HFFc6 (cell line): ENCODE measurements at regions not wholly inside any gene's neighbourhood (a gene's known extent, or its start where the extent isn't known, plus 50 kb on each side); places are given as distances from the start of the nearest gene placed in this dataset.

Experiments used
- DNase-seq: peaks from one replicate; pipeline ENCODE4 v3.0.0-alpha.2; 2018
- H3K27ac Mint-ChIP-seq: 2 replicates; pipeline ENCODE4 v1.8.0; 2020; ENCODE audit warnings: mild to moderate bottlenecking, mixed read lengths
- H3K27me3 Mint-ChIP-seq: 2 replicates; pipeline ENCODE4 v1.8.0; 2021; ENCODE audit warnings: mild to moderate bottlenecking, moderate library complexity, mixed read lengths; ENCODE audit not compliant: insufficient read depth
- H3K36me3 Mint-ChIP-seq: 2 replicates; pipeline ENCODE4 v1.8.0; 2021; ENCODE audit warnings: low read depth, mixed read lengths
- H3K4me1 Mint-ChIP-seq: 2 replicates; pipeline ENCODE4 v1.8.0; 2020; ENCODE audit warnings: low read depth, mixed read lengths
- H3K4me3 Mint-ChIP-seq: 2 replicates; pipeline ENCODE4 v1.8.0; 2020; ENCODE audit warnings: mild to moderate bottlenecking, moderate library complexity, mixed read lengths
- H3K9me3 Mint-ChIP-seq: 2 replicates; pipeline ENCODE4 v1.8.0; 2020; ENCODE audit warnings: mild to moderate bottlenecking, mixed read lengths
- TF ChIP-seq, protein P1 (sequence below): fragments of 200-600 bp; sonication (generic); IDR thresholded peaks from 2 replicates; pipeline ENCODE4 v1.5.0; 2021; ENCODE audit warnings: antibody characterized with exemption, mild to moderate bottlenecking

DNA sequence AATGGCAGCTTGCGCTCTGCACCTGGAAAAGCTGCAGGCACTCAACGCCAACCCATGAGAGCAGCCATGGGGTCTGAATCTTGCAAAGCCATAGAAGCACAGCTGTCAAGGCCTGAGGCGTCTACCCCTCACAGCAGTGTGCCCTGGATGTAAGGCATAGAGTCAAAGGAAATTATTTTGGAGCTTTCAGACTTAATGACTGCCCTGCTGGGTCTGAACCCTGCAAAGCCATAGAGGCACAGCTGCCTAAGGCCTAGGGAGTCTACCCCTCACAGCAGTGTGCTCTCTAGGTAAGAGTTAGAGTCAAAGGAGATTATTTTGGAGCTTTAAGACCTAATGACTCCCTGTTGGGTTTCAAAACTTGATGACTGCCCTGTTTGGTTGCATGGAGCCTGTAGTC is 706.9 kb upstream of the VSTM2A start:
- no peak overlapping the region for H3K4me3 Mint-ChIP-seq
- peaks cover 21% of the 10 kb centered on the region for H3K9me3 Mint-ChIP-seq
- H3K4me1 Mint-ChIP-seq: no peaks in the 10 kb centered on the region
- DNase-seq: no peak
- H3K36me3 Mint-ChIP-seq: no peaks in the 10 kb centered on the region
- no peak overlapping the region for H3K27ac Mint-ChIP-seq
- no peaks in the 10 kb centered on the region for H3K27me3 Mint-ChIP-seq
- TF ChIP-seq, protein P1, sequence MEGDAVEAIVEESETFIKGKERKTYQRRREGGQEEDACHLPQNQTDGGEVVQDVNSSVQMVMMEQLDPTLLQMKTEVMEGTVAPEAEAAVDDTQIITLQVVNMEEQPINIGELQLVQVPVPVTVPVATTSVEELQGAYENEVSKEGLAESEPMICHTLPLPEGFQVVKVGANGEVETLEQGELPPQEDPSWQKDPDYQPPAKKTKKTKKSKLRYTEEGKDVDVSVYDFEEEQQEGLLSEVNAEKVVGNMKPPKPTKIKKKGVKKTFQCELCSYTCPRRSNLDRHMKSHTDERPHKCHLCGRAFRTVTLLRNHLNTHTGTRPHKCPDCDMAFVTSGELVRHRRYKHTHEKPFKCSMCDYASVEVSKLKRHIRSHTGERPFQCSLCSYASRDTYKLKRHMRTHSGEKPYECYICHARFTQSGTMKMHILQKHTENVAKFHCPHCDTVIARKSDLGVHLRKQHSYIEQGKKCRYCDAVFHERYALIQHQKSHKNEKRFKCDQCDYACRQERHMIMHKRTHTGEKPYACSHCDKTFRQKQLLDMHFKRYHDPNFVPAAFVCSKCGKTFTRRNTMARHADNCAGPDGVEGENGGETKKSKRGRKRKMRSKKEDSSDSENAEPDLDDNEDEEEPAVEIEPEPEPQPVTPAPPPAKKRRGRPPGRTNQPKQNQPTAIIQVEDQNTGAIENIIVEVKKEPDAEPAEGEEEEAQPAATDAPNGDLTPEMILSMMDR: no peak

DNA sequence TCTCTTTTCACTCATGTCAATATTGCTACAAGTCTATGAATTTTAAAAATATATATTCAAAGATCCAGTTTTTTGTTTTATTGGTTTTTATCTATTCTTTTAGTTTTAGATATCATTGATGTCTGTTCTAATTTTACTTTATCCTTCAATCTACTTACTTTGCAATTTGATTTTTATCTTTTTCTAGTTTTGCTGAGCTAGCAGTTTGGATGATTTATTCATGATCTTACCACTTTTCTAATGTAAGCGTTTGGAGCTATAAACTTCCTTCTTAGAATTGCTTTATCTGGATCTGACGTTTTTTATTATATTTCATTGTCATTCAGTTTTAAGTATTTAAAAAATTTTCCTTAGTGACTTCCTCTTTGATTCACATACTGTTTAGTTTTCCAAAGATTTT is 664.5 kb upstream of the VSTM2A start:
- TF ChIP-seq, protein P1: no peak
- no peak overlapping the region for H3K4me3 Mint-ChIP-seq
- H3K27ac Mint-ChIP-seq: no peak overlapping the region
- H3K27me3 Mint-ChIP-seq: no peaks in the 10 kb centered on the region
- H3K4me1 Mint-ChIP-seq: no peaks in the 10 kb centered on the region
- no peak for DNase-seq
- H3K9me3 Mint-ChIP-seq: peaks cover 44% of the 10 kb centered on the region
- H3K36me3 Mint-ChIP-seq: no peaks in the 10 kb centered on the region

GRCh38 chr7:53900856-53901528 is 641.2 kb upstream of the VSTM2A start:
- Mint-ChIP-seq H3K9me3 (peaks cover 42% of the 10 kb centered on the region), H3K36me3 (no peaks in the 10 kb centered on the region), H3K4me1 (no peaks in the 10 kb centered on the region), H3K27me3 (no peaks in the 10 kb centered on the region; the same call in 1 of the 2 replicates), H3K27ac (no peak overlapping the region), H3K4me3 (no peak overlapping the region)
- TF ChIP-seq, protein P1: no peak
- DNase-seq: no peak

DNA sequence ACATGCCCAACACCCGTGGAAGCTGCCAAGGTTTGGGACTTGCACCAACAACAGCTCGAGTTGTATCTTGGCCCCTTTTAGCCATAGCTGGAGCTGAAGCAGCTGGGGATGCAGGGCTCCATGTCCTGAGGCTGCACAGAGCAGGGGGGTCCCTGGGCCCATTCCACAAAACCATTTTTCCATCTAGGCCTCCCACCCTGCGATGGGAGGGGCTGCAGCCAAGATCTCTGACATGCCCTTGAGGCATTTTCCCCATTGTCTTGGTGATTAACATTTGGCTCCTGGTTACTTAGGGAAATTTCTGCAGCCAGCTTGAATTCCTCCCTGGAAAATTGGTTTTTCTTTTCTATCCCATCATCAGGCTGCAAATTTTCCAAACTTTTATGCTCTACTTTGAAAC is 637.8 kb upstream of the VSTM2A start:
- TF ChIP-seq, protein P1: no peak
- no peak for DNase-seq
- H3K4me3 Mint-ChIP-seq: no peak overlapping the region
- H3K27me3 Mint-ChIP-seq: no peaks in the 10 kb centered on the region
- H3K4me1 Mint-ChIP-seq: no peaks in the 10 kb centered on the region
- no peaks in the 10 kb centered on the region for H3K36me3 Mint-ChIP-seq
- no peak overlapping the region for H3K27ac Mint-ChIP-seq
- peaks cover 55% of the 10 kb centered on the region for H3K9me3 Mint-ChIP-seq

DNA sequence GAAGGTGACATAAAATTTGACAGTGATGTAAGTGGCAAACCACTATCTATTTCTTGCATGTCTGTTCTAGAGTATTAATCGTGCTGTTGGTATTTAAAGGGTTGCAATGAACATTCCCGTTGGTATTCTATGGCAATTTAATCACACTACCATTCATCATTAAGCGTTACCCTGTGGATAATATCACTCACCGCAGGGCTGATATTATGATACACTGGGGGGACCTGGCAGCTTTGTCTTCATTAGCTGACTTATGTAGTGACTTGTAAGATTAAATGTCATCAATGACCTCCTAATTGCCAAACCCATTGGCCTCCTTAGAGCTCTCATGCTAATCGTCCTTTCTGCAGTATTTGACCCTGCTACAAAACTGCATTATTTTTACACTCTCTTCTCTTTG is 624.5 kb upstream of the VSTM2A start:
- TF ChIP-seq, protein P1: no peak
- no peak for DNase-seq

More for the DNA sequence above, 624.5 kb upstream of the VSTM2A start:
- no peak overlapping the region for H3K27ac Mint-ChIP-seq
- no peaks in the 10 kb centered on the region for H3K36me3 Mint-ChIP-seq
- peaks cover 35% of the 10 kb centered on the region for H3K9me3 Mint-ChIP-seq
- H3K4me3 Mint-ChIP-seq: no peak overlapping the region
- H3K4me1 Mint-ChIP-seq: no peaks in the 10 kb centered on the region
- no peaks in the 10 kb centered on the region; the same call in 1 of the 2 replicates for H3K27me3 Mint-ChIP-seq
